HK-2 (cell line): ENCODE measurements at regions not wholly inside any gene's neighbourhood (a gene's known extent, or its start where the extent isn't known, plus 50 kb on each side); places are given as distances from the start of the nearest gene placed in this dataset.

Source experiments
- DNase-seq: peaks from one replicate; pipeline ENCODE4 v3.0.0-alpha.2; 2018; ENCODE audit not compliant: unreplicated experiment

DNA sequence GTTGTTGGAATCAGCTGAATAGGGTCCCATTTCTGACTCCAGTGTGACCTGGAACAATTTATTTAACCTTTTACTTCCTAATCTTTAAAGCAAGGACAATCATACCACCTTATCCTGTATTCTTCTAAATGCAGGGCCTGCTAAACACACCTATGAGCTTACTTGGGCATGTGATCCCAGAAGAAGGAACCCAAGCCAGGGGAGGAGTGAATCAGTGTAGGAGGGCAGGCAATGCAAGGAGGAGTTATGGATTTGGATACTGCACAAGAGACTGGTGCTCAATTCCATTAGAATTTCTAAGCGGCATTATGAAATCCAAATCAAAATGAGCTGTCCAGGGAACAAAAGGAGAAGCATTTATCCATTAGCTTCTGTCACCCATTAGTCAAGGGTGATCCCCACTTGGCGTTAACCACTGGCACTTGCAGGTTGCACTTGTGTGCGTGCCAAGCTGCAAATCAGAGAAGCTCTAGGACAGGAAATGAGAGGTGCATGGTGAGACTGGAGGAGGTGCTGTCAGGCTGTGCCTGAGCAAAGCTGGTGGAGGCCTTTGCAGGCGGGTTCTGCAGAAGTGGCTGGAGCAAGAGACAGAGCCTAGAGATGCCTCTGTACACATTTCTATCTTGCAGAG is 297.2 kb upstream of the PLXNA2 start:
- no peak for DNase-seq

DNA sequence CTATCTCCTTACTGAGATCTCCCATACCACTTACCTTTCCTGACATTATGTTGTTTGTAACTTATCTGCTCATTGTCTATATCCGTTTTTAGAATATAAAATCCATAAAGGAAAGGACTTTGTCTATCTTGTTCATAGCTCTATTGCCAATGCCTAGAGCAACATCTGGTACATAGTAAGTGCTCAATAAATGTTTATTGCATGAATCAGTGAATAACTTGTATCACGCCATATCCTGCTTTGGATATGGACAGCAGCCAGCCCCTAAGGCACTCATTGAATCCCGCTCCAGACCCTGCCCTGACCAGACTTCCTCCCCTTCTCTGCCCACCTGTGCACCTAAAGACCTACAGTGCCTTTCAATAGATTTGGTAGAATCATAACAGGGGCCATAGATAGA is 298.1 kb upstream of the PLXNA2 start:
- no peak for DNase-seq

DNA sequence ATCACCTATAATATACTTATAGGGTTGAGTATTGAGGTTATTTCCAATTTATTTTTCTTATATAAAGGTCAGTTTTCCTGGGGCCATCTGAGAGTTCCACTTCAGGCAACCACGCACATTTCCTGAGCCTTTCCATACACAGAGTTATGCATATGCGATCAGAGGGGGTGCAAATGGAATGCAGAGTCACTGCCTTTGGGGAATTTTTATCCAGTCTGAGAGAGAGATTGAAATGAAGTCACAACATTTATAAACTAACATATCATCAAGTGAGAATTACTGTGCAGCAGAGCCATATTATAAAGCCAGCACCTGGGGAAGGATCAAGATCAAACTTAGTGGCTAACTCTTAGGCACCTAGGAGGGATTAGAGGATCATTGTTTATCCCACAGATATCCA is 299.9 kb upstream of the PLXNA2 start:
- DNase-seq = no peak

DNA sequence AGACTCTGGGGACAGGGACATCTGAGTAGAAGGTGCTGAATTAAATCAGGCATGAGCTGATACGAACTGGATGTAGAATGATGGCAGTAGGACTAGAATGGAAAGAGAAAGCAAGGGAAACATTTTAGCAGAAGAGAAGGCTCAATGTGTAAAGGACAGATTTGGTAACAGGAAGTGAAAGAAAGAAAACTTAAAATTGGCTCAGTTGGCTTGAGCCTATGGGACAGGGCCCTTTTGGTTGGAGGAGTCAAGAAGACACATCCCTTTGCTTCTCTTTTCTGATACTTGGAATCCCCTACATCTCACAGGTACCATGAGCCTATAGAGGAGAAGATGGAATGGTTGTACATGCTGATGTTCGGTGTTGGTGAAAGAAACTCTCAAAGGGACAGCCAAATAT is 300.6 kb upstream of the PLXNA2 start:
- DNase-seq = no peak

DNA sequence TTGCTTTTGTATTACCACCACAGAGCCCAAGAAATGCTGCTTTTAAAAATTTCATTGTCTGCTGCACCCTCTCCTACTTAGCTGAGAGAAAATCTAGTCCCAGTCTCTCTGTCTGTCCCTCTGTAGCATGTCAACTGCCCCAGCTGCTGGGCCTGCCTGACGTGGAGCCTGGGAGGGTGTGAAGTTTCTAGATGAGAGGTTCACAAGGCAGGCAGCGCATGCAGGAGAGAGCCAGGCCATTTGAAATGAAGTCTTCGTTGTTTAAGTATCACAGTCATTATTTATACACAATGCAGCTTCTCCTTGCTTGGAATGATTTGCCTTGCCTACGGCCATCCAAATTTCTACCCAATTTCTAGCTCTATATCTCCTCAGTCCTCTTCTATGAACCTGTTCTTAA is 306.8 kb upstream of the PLXNA2 start:
- no peak for DNase-seq

DNA sequence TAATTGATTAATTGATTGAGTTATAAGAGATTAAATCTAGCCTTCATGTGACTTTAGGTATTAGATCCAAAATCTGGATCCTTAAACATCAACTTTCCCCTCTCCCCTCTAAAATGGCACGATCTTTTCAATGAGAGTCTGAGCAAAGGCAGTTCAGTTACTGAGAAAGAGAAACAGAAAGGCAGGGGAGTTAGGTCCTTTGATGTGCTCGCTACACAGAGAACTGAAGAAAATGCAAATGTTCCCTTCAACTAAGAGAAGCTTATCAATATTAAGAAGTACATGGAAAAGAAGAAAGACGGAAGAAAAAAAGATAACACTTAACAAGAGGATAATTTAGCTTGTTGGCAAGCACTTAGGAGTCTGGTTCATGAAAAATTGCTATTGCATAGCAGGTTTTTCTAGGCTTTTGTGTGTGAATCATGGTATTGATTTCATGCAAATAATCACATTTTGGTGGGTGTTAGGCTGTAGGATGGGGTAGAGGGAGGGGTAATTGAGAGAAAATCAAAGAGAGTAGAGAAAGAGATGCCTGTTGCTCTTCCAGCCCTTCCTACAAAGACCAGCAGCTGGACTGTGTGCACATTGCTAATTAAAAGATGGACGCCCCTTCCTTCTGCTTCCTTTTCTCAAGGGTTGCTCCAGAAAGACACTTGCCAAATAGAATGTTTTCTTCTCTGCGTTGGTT is 307.6 kb upstream of the PLXNA2 start:
- DNase-seq = no peak

DNA sequence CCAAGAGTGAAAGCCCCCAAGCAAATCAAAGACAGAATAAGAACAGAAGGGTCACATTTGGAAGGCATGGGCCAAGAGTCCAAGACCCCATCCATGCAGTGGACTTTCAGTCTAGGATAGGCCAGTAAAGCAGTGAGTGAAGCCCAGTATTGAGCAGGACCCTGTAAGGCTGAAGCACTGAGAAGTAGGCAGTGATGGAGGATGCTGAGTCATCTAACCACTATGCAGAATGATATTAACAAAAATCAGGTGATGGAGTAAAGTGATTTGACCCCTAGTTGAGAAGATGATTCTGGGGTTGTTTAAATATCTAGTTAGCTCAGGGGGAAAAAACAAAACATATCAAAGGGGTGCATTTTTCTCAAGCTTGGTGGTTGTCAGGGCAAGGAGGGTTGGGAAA is 308.7 kb upstream of the PLXNA2 start:
- DNase-seq = no peak

DNA sequence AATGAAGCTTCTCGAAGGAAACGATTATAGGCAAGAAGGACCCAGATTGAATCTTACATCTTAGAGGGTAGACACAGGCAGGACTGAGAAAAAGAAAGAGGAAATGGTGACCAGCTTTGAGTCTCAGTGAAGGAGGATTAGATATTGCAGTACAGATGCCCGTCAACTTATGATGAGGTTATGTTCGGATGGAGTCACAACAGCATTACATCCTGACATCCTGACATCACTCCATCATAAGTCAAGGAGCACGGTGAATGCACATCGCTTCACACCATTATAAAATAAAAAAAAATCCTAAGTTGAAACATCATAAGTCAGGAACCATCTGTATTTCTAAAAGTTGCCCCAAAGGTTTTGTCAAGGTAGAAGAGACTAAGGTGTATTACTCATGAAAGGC is 312.3 kb upstream of the PLXNA2 start:
- no peak for DNase-seq

DNA sequence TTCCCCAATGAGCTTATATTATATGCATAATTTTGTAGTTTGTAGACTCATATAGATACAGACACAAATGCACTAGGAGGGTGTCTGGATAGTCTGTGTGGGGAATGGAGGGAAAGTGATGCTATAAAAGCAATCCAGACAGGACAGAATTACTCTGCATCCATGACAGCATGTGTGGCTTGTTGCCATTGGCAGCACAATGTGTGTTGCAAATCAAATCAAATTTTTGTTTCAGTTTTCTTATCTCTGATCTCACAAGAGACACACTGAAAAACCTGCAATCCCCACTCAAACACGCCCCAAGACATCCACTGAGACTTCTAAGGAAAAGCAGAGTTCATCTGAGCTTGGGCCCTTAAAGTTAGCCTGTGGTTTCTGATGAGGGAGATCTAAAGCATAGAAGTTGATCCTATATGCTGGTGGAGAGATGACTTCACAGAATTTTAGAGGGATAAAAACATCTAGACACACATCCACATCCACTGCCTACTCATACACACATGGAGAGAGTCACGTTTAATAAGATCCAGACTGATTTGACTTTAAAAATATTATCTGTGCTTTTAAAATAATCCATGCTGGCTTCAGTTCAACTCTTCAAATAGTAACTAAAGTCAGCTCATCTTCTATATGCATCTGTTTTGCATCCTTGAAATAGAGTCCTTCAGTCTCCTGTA is 313.0 kb upstream of the PLXNA2 start:
- DNase-seq = no peak

DNA sequence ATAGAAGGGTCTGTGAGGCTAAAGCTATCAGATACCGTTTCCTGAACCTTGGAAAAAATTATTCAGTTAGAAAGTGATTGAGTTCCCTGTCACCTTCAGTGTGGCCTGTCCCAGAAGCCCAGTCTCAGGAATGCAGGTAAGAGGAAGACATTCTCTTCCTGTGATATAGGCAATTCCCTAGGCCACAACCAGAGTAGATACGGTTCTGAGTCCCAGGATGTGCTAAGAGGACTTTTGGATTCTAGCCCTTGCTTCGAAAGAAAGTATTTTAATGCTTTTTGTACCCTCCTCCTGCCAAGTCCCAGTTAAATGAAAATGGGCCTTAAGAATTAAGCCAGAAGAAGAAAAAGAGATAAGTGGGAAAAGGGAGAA is 313.5 kb upstream of the PLXNA2 start:
- no peak for DNase-seq

DNA sequence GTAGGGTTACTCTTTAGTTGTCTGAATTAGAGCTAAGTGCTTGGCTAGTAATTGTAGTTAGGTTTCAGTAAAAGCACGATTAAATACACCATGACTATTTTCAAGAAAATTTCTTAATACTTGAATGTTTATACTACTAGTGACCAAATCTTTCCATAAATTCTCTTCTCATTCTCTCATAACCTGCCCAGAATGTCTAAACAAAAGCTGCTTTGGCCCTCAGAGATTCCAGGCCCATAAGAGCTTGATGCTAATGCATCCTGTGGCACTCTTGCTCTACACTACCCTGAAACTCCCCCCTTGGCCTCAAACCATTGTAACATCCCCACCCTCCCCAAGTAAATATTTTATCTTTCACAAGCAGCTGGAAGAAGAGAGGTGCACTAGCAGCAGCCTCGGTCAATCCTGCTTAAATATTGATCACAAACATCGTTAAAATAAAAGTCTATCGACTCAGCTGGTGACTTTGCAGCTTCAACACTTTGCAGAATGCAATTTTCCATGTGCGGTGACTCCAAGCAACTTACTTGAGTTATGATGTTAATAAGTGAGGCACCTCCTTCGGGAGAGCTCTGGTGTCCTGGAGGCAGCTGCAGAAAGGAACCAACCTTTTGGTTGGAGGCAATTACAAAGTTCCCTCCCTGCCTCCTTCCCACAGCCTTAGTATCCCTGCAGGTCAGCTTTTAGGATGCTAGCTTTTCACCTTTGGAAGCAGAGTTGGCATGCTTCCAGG is 315.6 kb upstream of the PLXNA2 start:
- no peak for DNase-seq

DNA sequence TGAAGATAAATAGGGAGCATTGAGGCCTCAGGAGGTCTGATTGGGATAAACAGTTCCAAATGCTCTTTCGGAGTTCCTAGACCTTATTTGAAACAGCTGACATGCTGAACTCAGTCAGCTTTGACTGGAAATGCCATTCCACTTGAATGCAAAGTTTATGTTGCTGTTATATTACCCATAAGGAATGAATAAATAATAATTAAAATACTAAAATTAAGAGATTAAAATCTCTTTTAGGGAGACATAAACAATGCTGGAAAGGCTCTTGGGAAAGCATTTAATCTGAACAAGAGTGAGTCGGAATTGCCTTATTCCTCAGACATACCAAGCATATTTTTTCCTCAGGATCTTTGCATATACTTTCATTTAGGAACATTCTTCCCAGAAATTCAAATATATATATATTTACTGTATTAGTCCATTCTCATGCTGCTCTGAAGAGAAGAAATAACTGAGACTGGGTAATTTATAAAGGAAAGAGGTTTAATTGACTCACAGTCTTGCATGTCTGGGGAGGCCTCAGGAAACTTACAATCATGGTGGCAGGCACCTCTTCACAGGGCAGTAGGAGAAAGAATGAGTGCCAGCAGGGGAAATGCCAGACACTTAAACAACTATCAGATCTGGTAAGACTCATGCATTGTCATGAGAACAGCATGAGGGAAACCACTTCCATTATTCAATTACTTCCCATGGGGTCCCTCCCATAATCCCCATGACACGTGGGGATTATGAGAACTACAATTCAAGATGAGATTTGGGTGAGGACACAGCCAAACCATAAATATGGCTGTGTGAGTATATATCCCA is 318.2 kb upstream of the PLXNA2 start:
- DNase-seq = no peak

DNA sequence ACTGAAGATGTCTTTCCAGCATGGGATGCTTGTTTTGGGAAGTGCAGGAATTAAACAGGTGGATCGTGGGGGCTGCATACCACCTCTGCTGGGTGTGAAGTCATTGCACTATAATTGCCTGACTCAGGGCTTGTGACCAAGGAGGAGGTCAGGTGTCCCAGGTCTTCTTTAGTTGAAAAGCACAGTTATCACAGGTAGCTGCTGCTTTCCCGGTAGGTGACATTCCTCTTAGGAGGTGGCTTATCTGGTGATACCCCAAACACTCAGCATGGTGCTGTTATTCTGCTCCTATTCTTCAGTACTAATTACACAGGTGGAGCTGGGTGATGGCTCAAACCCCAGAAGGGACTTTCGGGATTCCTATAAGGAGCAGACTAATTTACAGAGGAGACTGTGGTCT is 320.3 kb upstream of the PLXNA2 start:
- DNase-seq = no peak

DNA sequence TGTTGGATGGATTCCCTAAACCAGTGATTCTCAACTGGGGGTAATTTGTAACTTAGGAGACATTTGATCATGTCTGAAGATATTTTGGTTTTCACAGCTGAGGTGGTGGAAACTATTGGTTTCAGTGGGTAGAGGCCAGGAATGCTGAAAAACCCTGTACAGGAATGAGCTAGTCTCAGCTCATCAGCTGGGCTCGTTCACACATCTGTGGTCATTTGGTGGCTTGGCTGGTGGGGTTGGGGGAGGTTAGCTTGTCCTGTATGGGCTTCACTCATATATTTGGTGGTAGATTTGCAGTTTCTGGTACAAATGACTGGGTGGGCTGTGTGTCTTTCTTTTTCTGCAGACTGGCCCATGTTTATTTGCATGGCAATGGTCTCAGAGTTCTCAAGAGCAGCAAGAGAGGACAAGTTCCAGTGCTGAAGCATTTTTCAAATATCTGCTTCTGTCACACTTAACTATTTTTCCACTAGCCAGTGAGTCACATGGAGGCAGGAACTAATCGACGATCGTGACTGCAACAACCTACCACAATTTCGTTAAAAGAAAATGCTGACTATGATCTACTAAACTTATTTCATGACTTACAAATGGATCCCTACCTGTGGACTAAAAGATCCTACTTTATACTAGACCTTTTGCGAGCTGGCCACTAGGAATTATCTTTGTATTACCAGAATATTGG is 321.7 kb upstream of the PLXNA2 start:
- no peak for DNase-seq

DNA sequence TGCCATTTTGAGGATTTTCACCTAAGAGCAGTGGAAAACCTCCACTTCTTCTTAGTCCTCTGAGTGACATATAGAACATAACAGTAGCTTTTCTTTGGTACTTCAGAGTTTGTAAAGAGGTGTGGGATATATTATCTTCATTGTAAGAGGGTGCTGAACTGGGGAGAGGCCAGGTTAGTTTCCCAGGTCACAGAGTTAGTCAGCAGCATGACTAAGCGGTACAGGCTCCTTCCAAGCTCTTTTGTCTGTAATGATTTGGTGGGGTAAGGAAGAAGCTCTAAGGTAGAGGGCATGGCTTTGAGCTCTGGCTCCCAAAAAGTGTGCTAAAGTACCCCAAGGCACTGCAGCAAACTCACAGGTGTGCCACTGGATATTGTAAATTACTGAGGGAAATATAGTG is 325.0 kb upstream of the PLXNA2 start:
- DNase-seq = no peak

DNA sequence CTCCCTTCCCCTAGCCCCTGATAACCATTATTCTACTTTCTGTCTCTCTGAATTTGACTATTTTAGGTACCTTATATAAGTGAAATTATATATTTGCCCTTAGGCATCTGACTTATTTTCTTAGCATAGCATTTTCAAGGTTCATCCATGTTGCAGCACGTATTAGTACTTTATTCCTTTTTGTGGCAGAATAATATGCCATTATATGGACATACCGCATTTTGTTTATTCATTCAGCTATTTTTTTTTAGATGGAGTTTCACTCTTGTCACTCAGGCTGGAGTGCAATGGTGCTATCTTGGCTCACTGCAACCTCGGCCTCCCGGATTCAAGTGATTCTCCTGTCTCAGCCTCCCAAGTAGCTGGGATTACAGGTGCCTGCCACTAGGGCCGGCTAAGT is 326.2 kb upstream of the PLXNA2 start:
- DNase-seq = no peak

DNA sequence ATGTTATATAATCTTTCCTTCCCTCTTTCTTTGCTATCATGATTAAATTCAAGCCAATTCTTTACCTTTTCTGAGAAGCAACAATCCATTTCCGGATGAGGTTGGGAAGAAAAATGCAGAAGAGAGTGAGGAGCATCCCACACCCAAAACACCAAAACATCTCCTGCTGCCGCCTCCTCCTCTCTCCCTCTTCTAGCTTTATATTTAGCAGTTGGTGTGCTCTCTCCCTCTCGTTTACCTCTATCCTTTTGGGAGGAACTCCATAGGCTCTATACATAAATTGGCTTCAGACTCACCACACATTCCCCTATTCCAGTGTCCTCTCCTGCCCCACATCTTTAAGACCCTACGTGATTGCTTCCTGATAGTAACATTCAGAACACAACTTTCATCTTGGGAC is 332.2 kb upstream of the PLXNA2 start:
- no peak for DNase-seq

DNA sequence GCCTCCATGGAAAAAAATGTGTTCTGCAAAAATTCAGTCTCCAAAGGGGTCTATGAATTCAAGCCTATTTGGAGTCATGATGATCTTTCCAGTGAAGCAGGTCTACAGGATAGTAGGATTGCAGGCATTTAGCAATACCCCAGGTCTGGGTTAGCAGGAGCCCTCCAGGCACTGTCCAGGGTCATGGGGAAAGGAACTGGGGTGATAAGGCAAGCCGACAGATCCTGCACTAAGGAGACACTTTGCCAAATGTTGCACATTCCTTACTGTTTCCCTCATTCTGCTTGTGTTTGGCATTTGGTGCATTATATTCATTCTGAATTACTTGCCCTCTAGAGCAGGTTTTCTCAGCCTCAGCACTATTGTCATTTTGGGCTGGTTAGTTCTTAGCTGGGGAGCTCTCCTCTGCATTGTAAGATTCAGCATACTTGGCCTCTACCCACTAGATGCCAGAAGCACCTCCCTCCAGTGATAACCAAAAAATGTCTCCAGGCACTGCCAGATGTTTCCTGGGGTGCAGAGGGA is 333.3 kb upstream of the PLXNA2 start:
- DNase-seq = no peak

DNA sequence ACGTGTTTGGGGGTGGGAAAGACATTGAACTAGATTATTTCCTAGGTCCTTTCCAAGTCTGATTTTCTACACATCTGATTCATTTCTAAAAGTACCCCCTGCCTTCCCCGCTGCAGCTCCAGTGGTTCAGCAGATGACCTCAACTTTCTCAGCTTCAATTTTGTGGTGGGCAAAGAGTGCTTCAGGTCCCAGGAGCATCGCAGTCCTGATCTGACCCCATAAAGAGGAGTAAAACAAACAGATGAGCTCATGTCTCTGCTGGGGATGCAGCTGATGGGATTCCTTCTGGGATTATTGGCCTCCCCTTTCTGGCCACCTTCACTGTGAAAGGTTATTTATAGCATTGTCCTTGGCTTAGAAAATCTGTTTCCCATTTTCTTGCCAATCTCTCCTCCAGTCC is 337.0 kb upstream of the PLXNA2 start:
- DNase-seq = no peak

DNA sequence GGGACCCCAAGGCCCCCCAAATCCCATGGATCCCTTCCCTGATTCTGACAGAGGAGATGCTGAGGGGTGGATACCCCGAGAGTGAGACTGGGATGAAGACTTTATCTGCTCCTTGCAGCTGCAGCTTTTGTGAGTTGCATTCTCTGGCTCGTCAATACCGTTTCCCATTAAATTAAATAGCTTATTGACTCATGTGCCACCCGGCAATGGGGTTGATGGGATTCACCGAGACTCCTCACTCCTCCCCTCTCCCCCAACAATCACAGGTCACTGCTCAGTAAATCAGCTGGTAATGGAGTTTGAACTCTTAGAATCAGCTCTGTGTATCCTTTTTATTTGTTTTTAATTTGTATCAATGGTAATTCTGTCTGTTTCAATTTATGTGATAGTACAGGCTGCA is 337.5 kb upstream of the PLXNA2 start:
- DNase-seq = no peak

DNA sequence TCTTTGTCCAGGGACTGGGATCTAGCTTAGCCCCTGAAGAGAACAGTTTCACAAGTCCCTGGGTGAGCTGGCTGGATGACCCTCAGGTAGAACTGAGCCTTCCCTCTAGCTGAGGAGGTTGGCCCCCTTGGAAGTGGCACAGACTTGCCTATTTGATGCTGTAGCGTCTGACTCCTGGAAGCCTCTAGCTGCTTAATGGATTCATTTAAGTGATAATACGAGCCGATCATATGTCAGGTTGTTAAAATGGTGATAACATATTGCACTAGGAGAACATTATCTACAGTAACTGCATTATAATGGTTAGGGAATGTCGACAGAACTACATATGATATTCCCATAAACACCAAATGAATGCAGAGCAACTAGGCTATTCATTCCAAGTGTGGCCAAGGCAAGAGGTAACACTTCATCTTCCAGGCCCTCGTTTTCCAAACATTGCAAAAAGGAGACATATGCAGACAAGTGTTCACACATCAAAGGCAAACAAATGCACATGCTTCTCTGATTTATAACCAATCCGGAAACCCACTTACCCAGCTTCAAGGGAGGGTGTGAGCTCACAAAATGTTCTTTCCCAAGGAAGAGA is 340.1 kb upstream of the PLXNA2 start:
- no peak for DNase-seq
